GM12891 (cell line): ENCODE measurements at regions not wholly inside any gene's neighbourhood (a gene's known extent, or its start where the extent isn't known, plus 50 kb on each side); places are given as distances from the start of the nearest gene placed in this dataset.

Experiments
- POLR2A ChIP-seq: IDR thresholded peaks from 2 replicates; pipeline ENCODE4 v1.6.1; 2011; ENCODE audit warnings: low read depth, low read length, control low read depth
- POLR2AphosphoS5 ChIP-seq: IDR thresholded peaks from 2 replicates; pipeline ENCODE4 v1.6.1; 2011; ENCODE audit warnings: low read depth, low read length, control low read depth
- POU2F2 ChIP-seq: IDR thresholded peaks from 2 replicates; pipeline ENCODE4 v1.6.1; 2011; ENCODE audit warnings: low read depth, mild to moderate bottlenecking, control low read depth, low read length, moderate library complexity
- SPI1 ChIP-seq: IDR thresholded peaks from 2 replicates; pipeline ENCODE4 v1.6.1; 2011; ENCODE audit warnings: low read depth, low read length, control low read depth
- TAF1 ChIP-seq: IDR thresholded peaks from 2 replicates; pipeline ENCODE4 v1.6.1; 2011; ENCODE audit warnings: low read depth, low read length, control low read depth

DNA sequence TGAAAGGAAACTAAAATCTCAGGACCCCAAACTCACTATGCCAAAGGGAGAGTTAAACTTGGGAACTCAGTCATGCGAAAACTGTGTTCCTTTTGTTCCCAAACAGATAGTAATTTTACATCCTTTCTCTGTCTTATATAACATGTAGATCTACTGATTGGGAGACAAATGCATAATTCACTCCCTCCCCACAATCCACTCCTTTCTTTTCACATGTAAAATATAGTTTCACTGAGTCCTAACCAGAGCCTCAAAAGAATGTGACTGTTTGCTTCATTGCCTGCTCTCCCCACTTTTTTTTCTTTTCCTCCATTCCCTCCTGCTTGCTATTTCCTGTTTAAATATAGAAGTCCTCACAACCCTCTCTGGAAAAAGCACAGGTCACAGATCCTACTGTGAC is 699.3 kb upstream of the ADGRL3 start:
- TF ChIP-seq POLR2A (no peak), POLR2AphosphoS5 (no peak), TAF1 (no peak), POU2F2 (no peak), SPI1 (no peak)
